ENCODE measurements at regions not wholly inside any gene's neighbourhood (a gene's known extent, or its start where the extent isn't known, plus 50 kb on each side); places are given as distances from the start of the nearest gene placed in this dataset.

DNA sequence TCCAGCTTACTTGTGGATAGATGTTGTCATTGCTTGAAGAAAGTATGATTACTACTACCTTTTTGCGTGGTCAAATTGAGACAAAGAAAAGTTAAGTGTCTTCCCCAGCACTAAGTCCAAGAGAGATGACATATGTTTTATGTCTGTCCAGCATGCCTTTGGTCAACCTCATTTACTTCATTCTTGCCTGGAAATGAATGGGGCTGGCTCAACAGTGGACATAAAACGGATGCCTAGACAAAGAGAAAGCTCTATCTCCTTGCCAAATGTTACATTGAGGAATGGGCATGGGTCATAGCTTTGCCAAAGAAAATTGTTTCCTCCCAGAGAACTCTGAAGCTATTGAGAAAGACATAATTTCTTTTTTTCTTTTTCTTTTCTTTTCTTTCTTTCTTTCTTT, 82.4 kb upstream of the PLPPR4 start:
- no peak overlapping the region for H2AK5ac ChIP-seq (ENCODE audit: insufficient read length, low read length)
- no peaks in the 10 kb centered on the region for H3K79me1 ChIP-seq (ENCODE audit: insufficient read depth, low read depth, low read length, poor library complexity, severe bottlenecking)
- no peak overlapping the region for H4K8ac ChIP-seq (replicated peaks; ENCODE audit: insufficient read length, low read depth, low read length)
- H3K27me3 Mint-ChIP-seq (ENCODE audit: low read depth) = no peaks in the 10 kb centered on the region
- H3K23ac ChIP-seq (ENCODE audit: insufficient read length, low read depth, low read length) = no peak overlapping the region
- H4K91ac ChIP-seq (ENCODE audit: insufficient read length, low read depth, low read length) = no peak overlapping the region
- H3K4me1 Mint-ChIP-seq = 0 out of 4 replicates have a peak, but pooled peaks cover 0 to 2% of the 10 kb centered on the region in 2 experiments
- no peak overlapping the region for H2AFZ ChIP-seq (ENCODE audit: low read length)
- no peaks in the 10 kb centered on the region for H3K9me3 ChIP-seq (ENCODE audit: control insufficient read depth, low read depth, low read length)
- H3K9me3 Mint-ChIP-seq = no peaks in the 10 kb centered on the region
- H2BK5ac ChIP-seq (ENCODE audit: insufficient read length, low read length) = no peak overlapping the region
- H2BK15ac ChIP-seq (ENCODE audit: low read depth, low read length) = no peak overlapping the region
- H2BK120ac ChIP-seq (ENCODE audit: low read depth, low read length, poor library complexity, severe bottlenecking) = no peak overlapping the region
- no peak overlapping the region for H3K18ac ChIP-seq (ENCODE audit: insufficient read length, low read depth, low read length)
- no peak overlapping the region for H3K4me3 Mint-ChIP-seq
- no peak overlapping the region for H4K5ac ChIP-seq (ENCODE audit: insufficient read length, low read depth, low read length)
- H2BK20ac ChIP-seq (ENCODE audit: low read depth, low read length, poor library complexity, severe bottlenecking) = no peak overlapping the region
- H3K36me3 Mint-ChIP-seq (ENCODE audit: insufficient read depth in 1 of 3, low read depth in 3 of 3) = no peaks in the 10 kb centered on the region
- no peak overlapping the region for H2BK12ac ChIP-seq (ENCODE audit: insufficient read length, low read depth, low read length)
- no peak for DNase-seq
- H3K4me2 ChIP-seq (ENCODE audit: insufficient read depth, insufficient read length, low read length) = no peak overlapping the region
- no peak overlapping the region for H3K4ac ChIP-seq (ENCODE audit: low read depth, low read length)
- WGBS (ENCODE audit: extremely low coverage, insufficient read length, low lambda C conversion rate) = no CpG with 5 or more reads among the region's 2 CpGs
- H3K27ac Mint-ChIP-seq = no peak overlapping the region
- TF ChIP-seq, protein P1, sequence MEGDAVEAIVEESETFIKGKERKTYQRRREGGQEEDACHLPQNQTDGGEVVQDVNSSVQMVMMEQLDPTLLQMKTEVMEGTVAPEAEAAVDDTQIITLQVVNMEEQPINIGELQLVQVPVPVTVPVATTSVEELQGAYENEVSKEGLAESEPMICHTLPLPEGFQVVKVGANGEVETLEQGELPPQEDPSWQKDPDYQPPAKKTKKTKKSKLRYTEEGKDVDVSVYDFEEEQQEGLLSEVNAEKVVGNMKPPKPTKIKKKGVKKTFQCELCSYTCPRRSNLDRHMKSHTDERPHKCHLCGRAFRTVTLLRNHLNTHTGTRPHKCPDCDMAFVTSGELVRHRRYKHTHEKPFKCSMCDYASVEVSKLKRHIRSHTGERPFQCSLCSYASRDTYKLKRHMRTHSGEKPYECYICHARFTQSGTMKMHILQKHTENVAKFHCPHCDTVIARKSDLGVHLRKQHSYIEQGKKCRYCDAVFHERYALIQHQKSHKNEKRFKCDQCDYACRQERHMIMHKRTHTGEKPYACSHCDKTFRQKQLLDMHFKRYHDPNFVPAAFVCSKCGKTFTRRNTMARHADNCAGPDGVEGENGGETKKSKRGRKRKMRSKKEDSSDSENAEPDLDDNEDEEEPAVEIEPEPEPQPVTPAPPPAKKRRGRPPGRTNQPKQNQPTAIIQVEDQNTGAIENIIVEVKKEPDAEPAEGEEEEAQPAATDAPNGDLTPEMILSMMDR (conservative IDR thresholded peaks at IDR 0.05) = no peak
- no peak overlapping the region for H3K56ac ChIP-seq (ENCODE audit: insufficient read length, low read depth, low read length)
- H3T11ph ChIP-seq (ENCODE audit: low read length) = no peak overlapping the region
- no peaks in the 10 kb centered on the region for H3K27me3 ChIP-seq (ENCODE audit: insufficient read depth, low read length)
- H3K79me2 ChIP-seq (ENCODE audit: insufficient read depth, low read length) = no peaks in the 10 kb centered on the region
- H3K14ac ChIP-seq (ENCODE audit: insufficient read depth, low read length) = no peak overlapping the region
- H4K20me1 ChIP-seq (ENCODE audit: control insufficient read depth, insufficient read depth, insufficient read length) = no peaks in the 10 kb centered on the region
- no peaks in the 10 kb centered on the region for H3K4me1 ChIP-seq (ENCODE audit: insufficient read depth, low read length)
- no peak overlapping the region for H3K9ac ChIP-seq (ENCODE audit: extremely low read depth, insufficient read length, low read length)
- H3K27ac ChIP-seq (ENCODE audit: insufficient read length, low read depth, low read length) = no peak overlapping the region
- no peaks in the 10 kb centered on the region for H3K23me2 ChIP-seq (ENCODE audit: insufficient read length, low read depth, low read length, poor library complexity, severe bottlenecking)

Data from H9 (cell line).